ENCODE measurements at regions not wholly inside any gene's neighbourhood (a gene's known extent, or its start where the extent isn't known, plus 50 kb on each side); places are given as distances from the start of the nearest gene placed in this dataset.

DNA sequence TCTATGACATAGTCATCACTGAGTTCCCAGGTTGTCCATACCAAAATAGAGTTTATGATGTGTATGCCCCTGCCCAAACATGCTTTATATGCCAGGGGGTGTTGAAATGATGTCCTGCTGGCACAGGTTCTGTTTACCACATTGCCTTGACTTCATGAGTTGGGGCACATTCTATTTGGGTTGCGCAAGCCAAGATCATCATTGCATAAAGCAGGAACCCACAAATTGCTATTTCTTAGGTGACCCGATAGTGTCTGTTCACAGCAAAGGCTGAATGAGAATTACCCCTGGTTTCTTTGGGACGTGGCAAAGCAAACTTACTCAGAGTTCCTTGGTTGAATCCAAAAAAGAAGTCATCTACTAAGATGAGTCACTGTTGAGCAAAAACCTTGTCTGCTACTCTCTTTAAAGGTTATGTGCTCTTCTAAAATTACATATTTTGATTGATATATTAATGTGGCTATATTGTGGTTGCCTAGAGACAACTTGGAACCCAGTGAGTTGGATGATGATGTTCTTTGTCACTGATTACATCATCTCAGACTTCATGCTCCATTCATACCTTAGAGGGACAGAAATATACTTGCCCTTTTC is 912.6 kb upstream of the SOX9 start:
- TF ChIP-seq POLR2A (IDR thresholded peaks at IDR 0.05) (no peak), POLR2AphosphoS5 (IDR thresholded peaks at IDR 0.05) (peak in 2 of 3 donors; percentile 19 to 48), EP300 (IDR thresholded peaks at IDR 0.05) (no peak)
- TF ChIP-seq, protein P1, sequence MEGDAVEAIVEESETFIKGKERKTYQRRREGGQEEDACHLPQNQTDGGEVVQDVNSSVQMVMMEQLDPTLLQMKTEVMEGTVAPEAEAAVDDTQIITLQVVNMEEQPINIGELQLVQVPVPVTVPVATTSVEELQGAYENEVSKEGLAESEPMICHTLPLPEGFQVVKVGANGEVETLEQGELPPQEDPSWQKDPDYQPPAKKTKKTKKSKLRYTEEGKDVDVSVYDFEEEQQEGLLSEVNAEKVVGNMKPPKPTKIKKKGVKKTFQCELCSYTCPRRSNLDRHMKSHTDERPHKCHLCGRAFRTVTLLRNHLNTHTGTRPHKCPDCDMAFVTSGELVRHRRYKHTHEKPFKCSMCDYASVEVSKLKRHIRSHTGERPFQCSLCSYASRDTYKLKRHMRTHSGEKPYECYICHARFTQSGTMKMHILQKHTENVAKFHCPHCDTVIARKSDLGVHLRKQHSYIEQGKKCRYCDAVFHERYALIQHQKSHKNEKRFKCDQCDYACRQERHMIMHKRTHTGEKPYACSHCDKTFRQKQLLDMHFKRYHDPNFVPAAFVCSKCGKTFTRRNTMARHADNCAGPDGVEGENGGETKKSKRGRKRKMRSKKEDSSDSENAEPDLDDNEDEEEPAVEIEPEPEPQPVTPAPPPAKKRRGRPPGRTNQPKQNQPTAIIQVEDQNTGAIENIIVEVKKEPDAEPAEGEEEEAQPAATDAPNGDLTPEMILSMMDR (IDR thresholded peaks at IDR 0.05): no peak
